ENCODE measurements at regions not wholly inside any gene's neighbourhood (a gene's known extent, or its start where the extent isn't known, plus 50 kb on each side); places are given as distances from the start of the nearest gene placed in this dataset.

GRCh38 chr2:149986861-149987260, 399.3 kb upstream of the MMADHC start:
- TF ChIP-seq, protein P1, sequence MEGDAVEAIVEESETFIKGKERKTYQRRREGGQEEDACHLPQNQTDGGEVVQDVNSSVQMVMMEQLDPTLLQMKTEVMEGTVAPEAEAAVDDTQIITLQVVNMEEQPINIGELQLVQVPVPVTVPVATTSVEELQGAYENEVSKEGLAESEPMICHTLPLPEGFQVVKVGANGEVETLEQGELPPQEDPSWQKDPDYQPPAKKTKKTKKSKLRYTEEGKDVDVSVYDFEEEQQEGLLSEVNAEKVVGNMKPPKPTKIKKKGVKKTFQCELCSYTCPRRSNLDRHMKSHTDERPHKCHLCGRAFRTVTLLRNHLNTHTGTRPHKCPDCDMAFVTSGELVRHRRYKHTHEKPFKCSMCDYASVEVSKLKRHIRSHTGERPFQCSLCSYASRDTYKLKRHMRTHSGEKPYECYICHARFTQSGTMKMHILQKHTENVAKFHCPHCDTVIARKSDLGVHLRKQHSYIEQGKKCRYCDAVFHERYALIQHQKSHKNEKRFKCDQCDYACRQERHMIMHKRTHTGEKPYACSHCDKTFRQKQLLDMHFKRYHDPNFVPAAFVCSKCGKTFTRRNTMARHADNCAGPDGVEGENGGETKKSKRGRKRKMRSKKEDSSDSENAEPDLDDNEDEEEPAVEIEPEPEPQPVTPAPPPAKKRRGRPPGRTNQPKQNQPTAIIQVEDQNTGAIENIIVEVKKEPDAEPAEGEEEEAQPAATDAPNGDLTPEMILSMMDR (IDR thresholded peaks at IDR 0.05): no peak
- no peak for TF ChIP-seq EP300 (IDR thresholded peaks at IDR 0.05)
- no peak for TF ChIP-seq POLR2A (IDR thresholded peaks at IDR 0.05)
